ENCODE measurements at regions not wholly inside any gene's neighbourhood (a gene's known extent, or its start where the extent isn't known, plus 50 kb on each side); places are given as distances from the start of the nearest gene placed in this dataset.

DNA sequence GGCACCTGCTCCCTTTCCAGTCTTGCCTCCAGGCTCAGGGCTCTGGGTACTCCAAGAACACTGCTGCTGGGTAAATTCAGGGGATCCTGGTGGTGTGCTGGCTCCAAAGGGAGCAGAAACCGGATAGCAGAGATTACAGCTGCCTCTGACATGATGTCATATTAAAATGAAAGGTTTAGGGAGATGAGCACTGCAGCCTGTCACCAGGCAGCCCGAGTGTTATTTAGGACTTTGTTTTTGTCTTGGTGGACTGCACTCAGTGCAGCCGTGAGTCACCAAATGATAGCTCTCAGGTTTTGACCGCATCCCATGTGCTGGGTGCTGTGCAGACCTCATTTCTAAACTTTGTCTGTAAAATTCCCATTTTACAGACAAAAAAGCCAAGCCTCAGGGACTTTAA is 266.0 kb upstream of the CRY1 start:
- DNase-seq (ENCODE audit: low read depth), result peak; percentile 26
- no peak overlapping the region for H3K4me3 ChIP-seq (ENCODE audit: low read depth, low read length)
- TF ChIP-seq, protein P1, sequence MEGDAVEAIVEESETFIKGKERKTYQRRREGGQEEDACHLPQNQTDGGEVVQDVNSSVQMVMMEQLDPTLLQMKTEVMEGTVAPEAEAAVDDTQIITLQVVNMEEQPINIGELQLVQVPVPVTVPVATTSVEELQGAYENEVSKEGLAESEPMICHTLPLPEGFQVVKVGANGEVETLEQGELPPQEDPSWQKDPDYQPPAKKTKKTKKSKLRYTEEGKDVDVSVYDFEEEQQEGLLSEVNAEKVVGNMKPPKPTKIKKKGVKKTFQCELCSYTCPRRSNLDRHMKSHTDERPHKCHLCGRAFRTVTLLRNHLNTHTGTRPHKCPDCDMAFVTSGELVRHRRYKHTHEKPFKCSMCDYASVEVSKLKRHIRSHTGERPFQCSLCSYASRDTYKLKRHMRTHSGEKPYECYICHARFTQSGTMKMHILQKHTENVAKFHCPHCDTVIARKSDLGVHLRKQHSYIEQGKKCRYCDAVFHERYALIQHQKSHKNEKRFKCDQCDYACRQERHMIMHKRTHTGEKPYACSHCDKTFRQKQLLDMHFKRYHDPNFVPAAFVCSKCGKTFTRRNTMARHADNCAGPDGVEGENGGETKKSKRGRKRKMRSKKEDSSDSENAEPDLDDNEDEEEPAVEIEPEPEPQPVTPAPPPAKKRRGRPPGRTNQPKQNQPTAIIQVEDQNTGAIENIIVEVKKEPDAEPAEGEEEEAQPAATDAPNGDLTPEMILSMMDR (IDR thresholded peaks at IDR 0.05; ENCODE audit: insufficient read depth, low read depth, low read length), result no peak

GRCh38 chr12:107360033-107360432 is 266.7 kb upstream of the CRY1 start:
- no peak for DNase-seq (ENCODE audit: low read depth)
- TF ChIP-seq, protein P1 (IDR thresholded peaks at IDR 0.05; ENCODE audit: insufficient read depth, low read depth, low read length), result no peak
- H3K4me3 ChIP-seq (ENCODE audit: low read depth, low read length), result no peak overlapping the region

DNA sequence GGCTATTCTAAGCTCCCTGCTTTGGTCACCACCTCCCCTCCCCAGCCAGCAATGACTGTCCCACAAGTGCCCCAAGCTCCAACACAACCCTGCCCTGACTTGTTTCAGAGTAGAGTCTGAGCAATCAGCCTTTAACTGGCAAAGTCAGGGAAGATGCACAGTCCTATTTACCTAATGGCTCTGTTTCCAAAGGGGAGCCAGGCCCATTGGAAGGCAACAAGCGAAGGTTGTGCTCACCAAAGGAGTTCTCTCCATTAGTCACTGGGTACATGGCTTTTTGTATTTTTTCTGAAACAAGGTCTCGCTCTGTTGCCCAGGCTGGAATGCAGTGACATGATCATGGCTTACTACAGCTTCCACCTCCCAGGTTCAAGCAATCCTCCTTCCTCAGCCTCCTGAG is 267.1 kb upstream of the CRY1 start:
- H3K4me3 ChIP-seq (ENCODE audit: low read depth, low read length), result no peak overlapping the region
- TF ChIP-seq, protein P1 (IDR thresholded peaks at IDR 0.05; ENCODE audit: insufficient read depth, low read depth, low read length), result no peak
- DNase-seq (ENCODE audit: low read depth), result no peak

GRCh38 chr12:107361970-107362369 is 268.6 kb upstream of the CRY1 start:
- no peak overlapping the region for H3K4me3 ChIP-seq (ENCODE audit: low read depth, low read length)
- TF ChIP-seq, protein P1 (IDR thresholded peaks at IDR 0.05; ENCODE audit: insufficient read depth, low read depth, low read length), result no peak
- no peak for DNase-seq (ENCODE audit: low read depth)

DNA sequence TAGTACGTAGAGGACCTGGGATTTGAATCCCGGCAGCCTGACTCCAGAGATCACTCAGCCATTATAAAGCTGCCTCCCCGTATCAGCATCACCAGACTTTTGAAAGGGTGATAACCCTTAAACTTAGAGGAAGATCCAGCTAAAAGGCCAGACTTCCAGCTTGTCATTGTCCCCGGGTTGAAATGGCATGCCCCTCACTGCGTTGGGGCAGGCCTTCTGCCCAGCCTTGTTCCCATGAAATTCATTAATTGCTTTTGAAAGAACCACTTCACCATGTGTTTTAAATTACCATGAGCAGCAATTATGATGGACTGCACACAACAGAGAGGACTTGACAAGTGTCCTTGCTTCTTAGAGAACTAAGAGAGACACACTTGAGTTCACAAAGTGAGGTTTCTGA is 269.6 kb upstream of the CRY1 start:
- H3K4me3 ChIP-seq (ENCODE audit: low read depth, low read length), result no peak overlapping the region
- TF ChIP-seq, protein P1 (IDR thresholded peaks at IDR 0.05; ENCODE audit: insufficient read depth, low read depth, low read length), result no peak
- no peak for DNase-seq (ENCODE audit: low read depth)

GRCh38 chr12:107364875-107365518 is 271.6 kb upstream of the CRY1 start:
- TF ChIP-seq, protein P1 (IDR thresholded peaks at IDR 0.05; ENCODE audit: insufficient read depth, low read depth, low read length), result no peak
- H3K4me3 ChIP-seq (ENCODE audit: low read depth, low read length), result no peak overlapping the region
- no peak for DNase-seq (ENCODE audit: low read depth)

GRCh38 chr12:107365703-107366102 is 272.4 kb upstream of the CRY1 start:
- TF ChIP-seq, protein P1 (IDR thresholded peaks at IDR 0.05; ENCODE audit: insufficient read depth, low read depth, low read length), result no peak
- no peak for DNase-seq (ENCODE audit: low read depth)
- H3K4me3 ChIP-seq (ENCODE audit: low read depth, low read length), result no peak overlapping the region

Data from fibroblast of villous mesenchyme (primary cell).